Inflammatory macrophage treated with lipopolysaccharide for 1 hour (primary cell): ENCODE measurements at regions not wholly inside any gene's neighbourhood (a gene's known extent, or its start where the extent isn't known, plus 50 kb on each side); places are given as distances from the start of the nearest gene placed in this dataset.
"Not testable (repeated sequence)": the region's sequence is repeated elsewhere in the genome, so short reads cannot be mapped to it uniquely, and the experiment has no call there.

Experiments used
- DNase-seq, 2 donors: peaks; one replicate each; pipeline ENCODE4 v3.0.0-alpha.2; 2020 to 2022

DNA sequence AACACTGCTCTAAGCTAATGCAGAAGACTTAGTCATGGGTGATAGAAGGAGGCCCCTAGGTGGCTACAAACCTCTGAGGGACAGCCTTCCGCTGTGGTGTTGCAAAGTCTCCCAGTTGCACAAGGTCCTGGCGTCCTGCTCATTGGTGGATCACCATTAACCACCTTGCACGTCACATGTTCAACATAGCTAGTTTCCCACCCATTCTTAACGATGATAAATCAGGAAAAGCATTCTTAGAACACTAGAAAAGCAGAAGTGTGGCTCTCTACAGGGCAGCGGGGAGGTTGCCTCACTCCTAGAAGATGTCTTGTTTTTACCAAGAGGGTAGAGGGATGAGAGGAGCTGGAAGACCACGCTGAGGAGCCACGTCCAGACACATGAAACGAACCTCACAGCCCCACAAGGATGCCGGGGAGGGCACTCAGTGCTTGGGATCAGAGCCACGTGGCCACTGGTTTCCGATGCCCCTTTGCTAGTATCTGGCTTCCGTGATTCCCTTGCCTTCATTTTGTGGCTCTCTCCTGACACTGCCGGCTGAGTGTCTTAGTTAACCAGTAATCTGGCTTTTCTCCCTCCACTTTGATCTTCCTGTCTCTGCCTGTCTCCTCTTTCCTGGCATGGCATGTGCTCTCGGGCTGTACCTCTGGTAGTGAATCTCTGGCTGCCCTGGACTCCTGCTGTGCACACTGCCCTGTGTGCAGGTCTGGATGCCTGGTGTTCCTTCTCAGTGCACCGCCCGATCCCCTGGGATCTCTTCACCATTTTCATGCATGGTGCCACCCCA lies 91.4 kb upstream of the NEDD9 start:
- DNase-seq = peak; percentile 94 to 98

DNA sequence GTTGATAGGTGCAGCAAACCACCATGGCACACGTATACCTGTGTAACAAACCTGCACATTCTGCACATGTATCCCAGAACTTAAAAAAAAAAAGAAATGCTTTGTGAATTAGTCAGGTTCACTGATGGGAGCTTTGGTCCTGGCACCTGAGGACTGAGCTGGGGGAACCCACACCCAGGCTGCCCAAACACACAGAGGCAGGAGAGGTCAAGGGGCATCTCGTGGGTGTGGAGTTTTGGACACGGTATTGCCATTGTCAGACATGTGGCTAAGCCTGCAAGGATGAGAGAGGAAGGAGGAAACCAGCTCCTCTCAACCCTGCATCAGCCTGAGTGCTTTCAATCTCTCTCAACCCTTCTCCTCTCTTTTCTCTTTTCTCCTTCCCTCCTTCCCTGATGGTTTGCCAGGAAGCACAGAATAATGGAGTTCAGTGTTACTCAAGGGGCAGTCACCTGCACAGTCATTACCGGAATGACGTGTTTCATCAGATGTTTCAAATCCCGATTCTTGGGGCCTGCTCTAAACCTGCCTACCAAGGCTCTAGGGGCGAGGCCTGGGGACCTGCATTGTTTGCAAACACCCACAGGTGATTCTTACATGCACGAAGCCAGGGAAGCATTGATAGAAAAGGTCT lies 89.9 kb upstream of the NEDD9 start:
- DNase-seq = no peak

DNA sequence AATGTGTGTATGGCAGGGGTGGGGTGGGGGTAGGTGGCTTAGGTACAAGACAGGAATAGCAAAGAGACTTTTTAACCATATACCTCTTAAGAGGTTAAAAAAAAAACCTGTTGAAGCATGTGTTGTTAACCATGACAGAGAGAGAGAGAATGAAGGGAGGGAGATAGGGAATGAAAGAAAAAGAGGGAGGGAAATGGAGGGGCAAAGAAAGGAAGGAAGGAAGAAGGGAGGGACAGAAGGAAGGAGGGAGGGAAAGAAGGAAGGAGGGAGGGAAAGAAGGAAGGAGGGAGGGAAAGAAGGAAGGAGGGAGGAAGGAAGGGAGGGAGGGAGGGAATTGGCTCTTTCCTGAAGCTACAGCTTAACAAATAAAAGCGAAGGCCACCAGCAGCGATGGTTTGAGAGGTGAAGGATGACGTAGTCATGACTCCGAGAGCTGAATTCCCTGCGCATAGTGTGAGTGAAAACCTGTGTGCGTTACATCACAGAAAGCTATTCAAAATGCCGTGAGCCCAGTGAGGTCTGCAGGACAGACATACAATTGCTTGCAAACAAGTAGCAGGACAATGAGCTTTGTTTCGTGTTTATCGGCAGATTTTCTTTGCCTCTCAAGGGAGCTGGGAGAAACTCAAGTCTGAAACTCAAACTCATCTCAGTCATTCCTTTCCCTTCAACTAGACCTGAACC lies 88.6 kb upstream of the NEDD9 start:
- DNase-seq = no peak

DNA sequence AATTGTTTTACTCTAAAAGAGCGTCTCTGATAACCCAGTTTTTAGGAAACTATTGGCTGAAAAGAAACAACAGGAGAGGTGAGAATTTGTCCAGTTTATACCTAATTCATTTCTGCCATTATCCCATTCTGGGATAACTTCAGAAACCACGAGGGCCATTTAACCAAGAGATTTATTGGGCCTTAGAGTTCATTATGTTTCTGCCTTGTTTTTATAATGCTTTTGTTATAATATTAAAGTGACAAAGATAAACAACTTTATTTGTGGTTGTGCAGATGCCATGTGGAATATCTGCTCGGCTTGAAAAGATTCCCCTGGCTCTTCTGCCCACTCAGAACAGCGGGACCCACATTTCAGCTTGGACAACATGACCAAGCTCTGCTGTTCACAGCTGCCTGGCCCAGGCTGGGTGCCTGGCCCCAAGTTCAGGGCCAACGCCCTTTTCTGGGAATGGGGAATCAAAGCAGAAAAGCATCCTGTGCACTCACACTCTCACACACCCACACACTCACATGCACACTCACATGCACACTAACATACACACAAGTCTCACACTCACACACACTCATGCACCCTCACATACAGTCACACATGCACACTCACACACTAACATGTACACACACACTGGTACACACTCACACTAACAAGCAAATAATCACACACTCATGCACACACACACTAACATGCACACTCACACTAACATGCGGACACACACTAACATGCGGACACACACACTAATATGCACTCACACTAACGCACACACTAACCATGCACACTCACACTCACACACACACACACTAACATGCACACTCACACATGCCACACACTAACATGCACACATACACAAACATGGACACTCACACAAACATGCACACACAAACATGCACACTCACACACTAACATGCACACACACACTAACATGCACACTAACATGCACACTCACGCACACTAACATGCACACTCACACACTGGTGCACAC lies 86.7 kb upstream of the NEDD9 start:
- DNase-seq = no peak

DNA sequence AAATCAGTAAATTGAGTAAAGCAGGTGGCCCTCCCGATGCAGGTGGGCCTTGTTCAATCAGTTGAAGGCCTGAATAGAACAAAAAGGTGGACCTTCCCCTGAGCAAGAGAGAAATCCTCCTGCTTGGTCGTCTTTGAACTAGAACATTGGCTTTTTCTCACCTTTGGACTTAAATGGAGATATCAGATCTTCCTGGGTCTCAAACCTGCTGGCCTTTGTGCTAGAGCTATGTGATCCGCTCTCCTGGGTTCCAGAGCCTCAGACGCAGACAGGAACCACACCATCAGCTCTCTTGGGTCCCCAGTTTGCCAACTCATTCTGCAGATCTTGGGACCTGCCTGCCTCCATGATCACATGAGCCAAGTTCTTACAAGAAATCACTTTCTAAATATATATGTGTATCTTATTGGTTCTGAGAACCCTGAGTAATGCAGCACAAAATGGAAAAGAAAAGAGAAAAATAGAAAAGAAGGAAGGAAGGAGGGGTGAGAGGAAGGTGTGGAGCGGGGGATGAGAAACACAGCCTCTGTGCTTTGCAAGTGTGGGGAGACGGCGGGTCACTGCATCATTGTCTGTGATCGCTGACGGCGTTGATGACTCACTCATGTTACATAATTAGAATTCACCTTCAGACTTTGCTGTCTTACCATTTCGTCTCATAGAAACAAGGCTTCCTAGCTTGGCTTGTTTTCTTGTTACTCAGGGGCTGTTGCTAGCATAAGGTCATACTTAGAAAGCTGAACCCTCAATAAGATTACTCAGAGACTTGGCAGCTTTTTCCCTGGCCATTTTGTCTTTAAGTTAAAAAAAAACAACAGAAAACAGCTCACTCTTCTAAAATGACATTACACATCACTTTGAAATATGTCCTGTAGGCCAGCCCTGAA lies 85.7 kb upstream of the NEDD9 start:
- peak; percentile 86 to 89 for DNase-seq

DNA sequence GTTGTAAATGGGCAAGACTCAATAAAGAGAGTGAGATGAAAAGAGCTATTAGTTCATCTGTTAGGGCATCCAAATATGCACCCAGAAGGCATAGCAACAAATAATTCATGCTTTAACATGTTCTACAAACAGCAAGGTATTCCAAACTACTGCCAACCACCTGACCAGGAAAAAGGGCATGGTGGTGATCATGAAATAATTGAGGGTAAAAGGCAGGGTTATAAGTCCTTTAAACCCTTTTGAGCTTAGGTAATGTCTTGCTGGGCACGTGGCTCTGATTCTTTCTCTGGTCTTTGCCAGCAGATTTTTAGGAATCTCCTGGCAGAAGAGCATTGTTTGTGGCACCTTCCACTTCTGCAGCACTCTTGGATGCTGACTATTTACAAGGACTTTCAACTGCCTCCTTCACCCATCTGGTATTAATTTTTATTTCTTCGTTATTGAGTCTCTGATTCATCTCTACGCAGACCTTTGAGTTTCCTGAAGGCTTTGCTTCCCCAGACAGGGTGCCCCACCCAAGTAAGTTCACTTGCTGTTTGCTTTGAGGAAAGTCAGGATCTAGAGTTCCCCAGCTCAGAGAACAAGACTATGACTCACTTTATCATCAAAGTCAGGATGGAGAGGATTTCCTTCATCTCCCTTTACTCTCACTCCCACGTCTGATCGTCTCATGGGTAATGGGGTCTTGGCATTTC lies 83.4 kb upstream of the NEDD9 start:
- DNase-seq = peak; percentile 49 to 56

DNA sequence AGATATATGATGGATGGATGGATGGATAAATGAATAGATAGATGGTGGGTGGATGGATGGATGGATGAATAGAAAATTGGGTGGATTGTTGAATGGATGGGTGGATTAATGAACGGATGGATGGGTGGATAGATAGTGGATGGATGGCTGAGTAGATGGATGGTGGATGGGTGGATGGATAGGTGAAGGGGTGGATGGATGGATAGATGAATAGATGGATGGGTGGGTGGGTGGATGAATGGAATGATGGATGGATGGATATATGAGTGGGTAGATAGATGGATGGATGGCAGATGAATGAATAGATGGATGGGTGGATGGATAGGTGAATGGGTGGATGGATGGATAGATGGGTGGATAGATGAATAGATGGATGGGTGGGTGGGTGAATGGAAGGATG lies 80.7 kb upstream of the NEDD9 start:
- no peak for DNase-seq

DNA sequence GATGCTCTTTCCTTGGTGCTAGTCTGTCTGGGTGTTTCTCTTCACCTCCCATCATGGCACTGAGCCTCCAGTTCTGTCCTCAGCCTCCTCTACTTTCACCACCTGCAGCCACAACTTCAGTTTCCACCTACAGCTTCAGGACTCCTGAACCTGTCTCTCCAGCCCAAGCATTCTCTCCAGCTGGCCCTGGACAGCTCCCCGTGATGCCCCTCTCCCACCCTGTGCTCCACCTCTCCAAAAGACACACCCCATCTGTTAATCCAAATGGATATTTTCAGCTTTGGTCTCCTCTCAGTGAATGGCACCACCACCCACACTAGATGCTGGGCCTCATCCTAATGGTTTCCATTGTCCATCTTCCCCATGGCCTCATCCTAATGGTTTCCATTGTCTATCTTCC lies 79.5 kb upstream of the NEDD9 start:
- no peak for DNase-seq

DNA sequence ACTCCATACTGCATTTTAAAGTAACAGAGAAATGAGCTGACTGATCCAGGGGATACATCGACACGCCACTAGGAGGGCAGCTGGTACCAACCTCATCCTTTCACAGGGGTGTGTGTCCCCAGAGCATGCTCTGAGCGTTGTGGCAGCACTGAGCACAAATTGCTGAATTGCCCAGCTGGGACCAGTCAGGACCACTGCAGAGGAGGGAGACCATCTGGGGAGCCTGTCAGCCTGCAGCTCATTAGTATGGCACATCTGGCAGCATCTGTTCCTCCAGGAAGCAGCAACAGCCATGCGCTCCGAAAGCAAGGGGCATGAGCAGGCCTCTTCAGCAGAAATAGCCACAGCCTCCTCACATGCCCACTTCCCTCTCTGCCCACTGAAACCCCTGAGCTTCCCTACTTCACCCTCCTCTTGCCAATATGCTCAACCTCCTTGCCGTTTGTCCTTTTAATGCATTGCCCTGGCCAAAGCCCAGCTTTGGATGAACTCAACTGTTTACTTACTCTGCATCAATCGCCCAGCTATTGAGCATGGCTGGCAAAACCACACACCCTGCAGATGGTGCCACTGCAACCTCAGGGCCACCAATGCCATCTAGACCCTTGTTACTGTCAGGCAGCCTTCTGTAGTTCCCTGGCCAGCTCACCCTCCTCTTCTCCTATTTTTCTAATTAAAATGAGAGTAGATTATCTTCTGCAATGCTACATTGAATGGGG lies 77.6 kb upstream of the NEDD9 start:
- no peak for DNase-seq

DNA sequence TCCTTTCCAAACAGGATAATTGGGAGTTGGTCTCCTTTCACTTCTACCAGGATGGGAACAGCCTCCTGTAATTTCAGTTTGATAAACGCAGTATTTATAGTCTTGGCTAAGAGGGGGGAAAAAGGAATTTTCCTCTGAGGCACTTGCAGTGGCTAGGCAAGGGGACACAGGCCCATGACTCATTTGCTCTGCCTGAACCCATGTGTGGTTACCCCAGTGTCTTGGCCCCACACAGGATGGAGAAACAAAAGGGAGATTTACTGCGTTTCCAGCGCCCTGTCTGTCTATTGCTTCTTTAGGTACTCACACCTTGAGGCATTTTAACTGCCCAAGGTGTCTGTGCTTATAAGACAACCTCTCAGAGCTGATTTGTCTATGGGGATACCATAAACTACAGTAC lies 74.8 kb upstream of the NEDD9 start:
- no peak for DNase-seq

DNA sequence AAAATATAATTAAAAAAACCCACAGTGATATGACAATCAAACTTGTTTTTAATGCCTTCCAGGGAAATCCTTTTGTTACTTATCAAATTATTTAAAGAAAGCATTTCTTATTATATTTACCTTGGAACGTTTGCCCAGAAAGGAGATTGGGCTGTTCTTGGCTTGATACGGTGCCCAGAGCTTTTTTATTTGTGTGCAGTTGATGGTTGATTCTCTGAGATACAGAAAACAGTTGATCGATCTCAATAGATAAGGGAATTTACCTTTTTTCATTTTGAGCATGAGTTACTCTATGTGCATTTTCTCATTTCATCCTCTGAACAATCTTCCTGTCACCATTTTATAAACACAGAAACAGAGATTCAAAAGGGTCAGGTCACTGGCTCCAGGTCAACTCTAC lies 72.5 kb upstream of the NEDD9 start:
- DNase-seq = no peak

DNA sequence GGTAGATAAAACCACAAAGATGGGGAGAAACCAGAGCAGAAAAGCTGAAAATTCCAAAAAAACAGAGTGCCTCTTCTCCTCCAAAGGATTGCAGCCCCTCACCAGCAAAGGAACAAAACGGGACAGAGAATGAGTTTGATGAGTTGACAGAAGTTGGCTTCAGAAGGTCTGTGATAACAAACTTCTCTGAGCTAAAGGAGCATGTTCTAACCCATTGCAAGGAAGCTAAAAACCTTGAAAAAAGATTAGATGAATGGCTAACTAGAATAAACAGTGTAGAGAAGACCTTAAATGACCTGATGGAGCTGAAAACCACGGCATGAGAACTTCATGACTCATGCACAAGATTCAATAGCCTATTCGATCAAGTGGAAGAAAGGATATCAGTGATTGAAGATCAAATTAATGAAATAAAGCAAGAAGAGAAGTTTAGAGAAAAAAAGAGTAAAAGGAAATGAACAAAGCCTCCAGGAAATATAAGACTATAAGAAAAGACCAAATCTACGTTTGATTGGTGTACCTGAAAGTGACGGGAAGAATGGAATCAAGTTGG lies 67.5 kb upstream of the NEDD9 start:
- not testable (repeated sequence) for DNase-seq

DNA sequence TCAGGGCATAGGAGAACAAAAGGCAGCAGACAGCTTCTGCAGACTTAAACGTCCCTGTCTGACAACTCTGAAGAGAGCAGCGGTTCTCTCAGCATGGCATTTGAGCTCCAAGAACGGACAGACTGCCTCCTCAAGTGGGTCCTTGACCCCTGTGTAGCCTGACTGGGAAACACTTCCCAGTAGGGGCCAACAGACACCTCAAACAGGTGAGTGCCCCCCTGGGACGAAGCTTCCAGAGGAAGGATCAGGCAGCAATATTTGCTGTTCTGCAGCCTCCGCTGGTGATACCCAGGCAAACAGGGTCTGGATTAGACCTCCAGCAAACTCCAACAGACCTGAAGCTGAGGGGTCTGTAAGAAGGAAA lies 66.9 kb upstream of the NEDD9 start:
- not testable (repeated sequence) for DNase-seq

DNA sequence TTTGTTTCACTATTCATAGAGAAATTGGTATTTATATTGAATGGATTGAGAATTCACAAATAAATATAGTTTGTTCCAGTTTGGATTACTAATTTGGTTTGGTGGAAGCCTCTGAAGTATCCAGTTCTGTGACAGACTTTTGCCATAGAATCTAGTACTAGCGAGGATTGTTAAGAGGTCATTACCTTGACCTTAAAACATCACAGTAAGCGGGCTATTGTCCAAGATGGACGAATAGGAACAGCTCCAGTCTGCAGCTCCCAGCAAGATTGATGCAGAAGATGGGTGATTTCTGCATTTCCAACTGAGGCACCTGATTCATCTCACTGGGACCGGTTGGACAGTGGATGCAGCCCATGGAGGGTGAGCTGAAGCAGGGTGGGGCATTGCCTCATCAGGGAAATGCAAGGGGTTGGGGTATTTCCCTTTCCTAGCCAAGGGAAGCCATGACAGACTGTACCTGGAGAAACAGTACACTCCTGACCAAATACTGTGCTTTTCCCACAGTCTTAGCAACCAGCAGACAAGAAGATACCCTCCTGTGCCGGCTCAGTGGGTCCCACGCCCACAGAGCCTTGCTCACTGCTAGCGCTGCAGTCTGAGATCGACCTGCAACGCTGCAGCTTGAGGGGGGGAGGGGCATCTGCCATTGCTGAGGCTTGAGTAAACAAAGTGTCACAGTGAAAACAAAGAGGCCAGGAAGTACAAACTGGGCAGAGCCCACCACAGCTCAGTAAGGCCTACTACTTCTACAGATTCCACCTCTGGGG lies 66.4 kb upstream of the NEDD9 start:
- no peak for DNase-seq

DNA sequence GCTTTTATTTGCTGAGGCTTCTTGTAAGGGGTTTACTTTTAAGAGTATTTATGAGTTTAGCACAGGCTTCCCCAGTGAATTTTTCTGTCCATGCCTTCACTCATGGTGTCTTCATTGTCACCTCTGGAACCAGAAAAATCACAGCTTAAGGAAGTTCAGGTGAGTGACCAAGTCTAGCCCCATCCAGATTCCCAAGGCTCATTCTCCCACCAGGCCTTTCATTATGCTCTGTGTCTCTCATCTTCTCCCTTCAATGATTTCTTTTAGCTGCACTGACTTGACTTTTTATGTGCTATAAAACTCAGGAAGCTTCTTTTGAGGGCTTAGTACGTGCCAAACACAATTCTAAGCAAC lies 64.9 kb upstream of the NEDD9 start:
- DNase-seq = no peak

DNA sequence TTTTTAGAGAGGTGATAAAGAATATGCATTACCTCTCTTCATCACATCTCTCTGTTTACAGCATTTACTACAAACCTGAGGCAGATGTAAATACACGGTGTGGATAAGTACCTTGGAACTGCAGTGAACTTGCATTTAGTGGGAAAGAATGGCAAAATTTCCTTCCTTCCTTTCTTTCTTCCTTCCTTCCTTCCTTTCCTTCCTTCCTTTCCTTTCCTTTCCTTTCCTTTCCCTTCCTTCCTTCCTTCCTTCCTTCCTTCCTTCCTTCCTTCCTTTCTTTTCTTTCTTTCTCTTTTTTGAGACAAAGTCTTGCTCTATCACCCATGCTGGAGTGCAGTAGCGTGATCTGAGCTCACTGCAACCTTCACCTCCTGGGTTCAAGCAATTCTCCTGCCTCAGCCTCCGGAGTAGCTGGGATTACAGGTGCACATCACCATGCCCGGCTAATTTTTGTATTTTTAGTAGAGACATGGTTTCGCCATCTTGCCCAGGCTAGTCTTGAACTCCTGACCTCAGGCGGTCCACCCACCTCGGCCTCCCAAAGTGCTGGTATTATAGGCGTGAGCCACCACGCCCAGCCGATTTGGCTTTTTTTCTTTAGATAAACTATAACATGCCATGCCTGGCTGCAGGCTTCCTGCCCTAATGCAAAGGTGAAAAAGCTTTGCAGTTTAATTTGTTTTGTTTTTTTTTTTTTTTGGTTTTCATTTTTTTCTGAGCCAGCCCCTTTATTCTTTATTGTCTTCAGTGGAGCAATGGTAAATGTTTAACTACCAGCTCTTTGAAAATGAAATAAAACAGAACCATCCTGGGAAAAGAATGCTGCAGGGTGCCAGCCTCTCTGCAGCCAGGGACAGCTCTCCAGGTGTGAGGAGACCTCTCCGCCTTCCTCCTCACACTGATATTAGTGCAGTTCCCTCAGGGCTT lies 64.2 kb upstream of the NEDD9 start:
- no peak for DNase-seq

DNA sequence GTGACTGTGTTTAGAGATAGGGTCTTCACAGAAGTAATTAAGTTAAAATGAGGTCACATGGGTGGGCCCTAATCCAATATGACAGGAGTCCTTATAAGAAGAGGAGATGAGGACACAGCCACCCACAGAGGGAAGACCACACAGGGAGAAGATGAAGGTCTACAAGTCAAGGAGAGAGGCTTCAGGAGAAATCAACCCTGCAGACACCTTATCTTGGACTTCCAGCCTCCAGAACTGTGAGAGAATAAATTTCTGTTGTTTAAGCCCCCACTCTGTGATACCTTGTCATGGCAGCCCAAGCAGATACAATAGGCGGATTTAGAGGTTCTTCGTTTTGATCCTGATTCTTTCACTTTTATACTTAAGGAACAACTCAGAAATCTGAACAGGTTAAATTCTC lies 63.5 kb upstream of the NEDD9 start:
- no peak for DNase-seq

DNA sequence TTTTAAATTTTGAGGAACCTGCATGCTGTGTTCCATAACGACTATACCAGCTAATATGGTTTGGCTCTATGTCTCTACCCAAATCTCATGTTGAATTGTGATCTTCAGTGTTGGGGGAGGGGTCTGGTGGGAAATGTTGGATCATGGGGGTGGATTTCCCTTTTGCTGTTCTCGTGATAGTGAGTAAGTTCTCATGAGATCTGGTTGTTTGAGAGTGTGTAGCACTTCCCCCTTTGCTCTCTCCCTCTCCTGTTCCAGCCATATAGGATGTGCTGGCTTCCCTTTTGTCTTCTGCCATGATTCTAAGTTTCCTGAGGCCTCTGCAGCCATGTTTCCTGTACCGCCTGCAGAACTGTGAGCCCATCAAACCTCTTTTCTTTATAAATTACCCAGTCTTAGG lies 61.8 kb upstream of the NEDD9 start:
- DNase-seq = peak; percentile 55 to 79
